HG02610 (cell line): ENCODE measurements at regions not wholly inside any gene's neighbourhood (a gene's known extent, or its start where the extent isn't known, plus 50 kb on each side); places are given as distances from the start of the nearest gene placed in this dataset.
"Not testable (repeated sequence)": the region's sequence is repeated elsewhere in the genome, so short reads cannot be mapped to it uniquely, and the experiment has no call there.

Source experiments
- ATAC-seq: cut with Tn5 transposase; IDR thresholded peaks from one replicate; pipeline ENCODE4 v1.9.1; 2021; ENCODE audit warnings: mild to moderate bottlenecking, moderate library complexity; ENCODE audit not compliant: unreplicated experiment

- ATAC-seq, result no peak
Observed at GRCh38 chr6:130700397-130700796, 126.8 kb upstream of the SMLR1 start.

- no peak for ATAC-seq
Observed at GRCh38 chr6:130708338-130708737, 118.9 kb upstream of the SMLR1 start.

- ATAC-seq, result not testable (repeated sequence)
Observed at GRCh38 chr6:130711641-130712040, 115.6 kb upstream of the SMLR1 start.

GRCh38 chr6:130713144-130713543, 114.1 kb upstream of the SMLR1 start:
- no peak for ATAC-seq

- ATAC-seq, result no peak
Observed at GRCh38 chr6:130715058-130715457, 112.1 kb upstream of the SMLR1 start.

GRCh38 chr6:130716466-130716865, 110.7 kb upstream of the SMLR1 start:
- ATAC-seq, result no peak

- no peak for ATAC-seq
Observed at GRCh38 chr6:130717657-130718056, 109.5 kb upstream of the SMLR1 start.

- ATAC-seq, result no peak
Observed at GRCh38 chr6:130720076-130720715, 107.0 kb upstream of the SMLR1 start.

- ATAC-seq, result no peak
Observed at GRCh38 chr6:130724089-130724488, 103.1 kb upstream of the SMLR1 start.

GRCh38 chr6:130725551-130725950, 101.7 kb upstream of the SMLR1 start:
- ATAC-seq, result no peak

GRCh38 chr6:130728064-130728463, 99.1 kb upstream of the SMLR1 start:
- ATAC-seq, result not testable (repeated sequence)

GRCh38 chr6:130730600-130730999, 96.6 kb upstream of the SMLR1 start:
- no peak for ATAC-seq

- no peak for ATAC-seq
Observed at GRCh38 chr6:130734161-130734560, 93.0 kb upstream of the SMLR1 start.

GRCh38 chr6:130740308-130740707, 86.9 kb upstream of the SMLR1 start:
- no peak for ATAC-seq

- ATAC-seq, result no peak
Observed at GRCh38 chr6:130742131-130742681, 85.0 kb upstream of the SMLR1 start.

- ATAC-seq, result no peak
Observed at GRCh38 chr6:130743175-130743574, 84.0 kb upstream of the SMLR1 start.

- no peak for ATAC-seq
Observed at GRCh38 chr6:130744576-130745366, 82.4 kb upstream of the SMLR1 start.

GRCh38 chr6:130748041-130748440, 79.2 kb upstream of the SMLR1 start:
- no peak for ATAC-seq

- no peak for ATAC-seq
Observed at GRCh38 chr6:130749402-130749801, 77.8 kb upstream of the SMLR1 start.

- ATAC-seq, result no peak
Observed at GRCh38 chr6:130752267-130752666, 74.9 kb upstream of the SMLR1 start.

GRCh38 chr6:130754786-130755367, 72.3 kb upstream of the SMLR1 start:
- no peak for ATAC-seq
